Epithelial cell of proximal tubule (primary cell): ENCODE measurements at regions not wholly inside any gene's neighbourhood (a gene's known extent, or its start where the extent isn't known, plus 50 kb on each side); places are given as distances from the start of the nearest gene placed in this dataset.

Experiments
- DNase-seq: peaks from one replicate; pipeline ENCODE4 v3.0.0-alpha.2; 2011; ENCODE audit warnings: low read depth
- H3K4me3 ChIP-seq: 2 replicates; pipeline ENCODE4 v1.5.1; 2011; ENCODE audit warnings: low read depth, mild to moderate bottlenecking, low read length
- CTCF ChIP-seq: conservative IDR thresholded peaks from 2 replicates; pipeline ENCODE4 v1.5.1; 2012; ENCODE audit warnings: low read depth, mild to moderate bottlenecking, low read length

DNA sequence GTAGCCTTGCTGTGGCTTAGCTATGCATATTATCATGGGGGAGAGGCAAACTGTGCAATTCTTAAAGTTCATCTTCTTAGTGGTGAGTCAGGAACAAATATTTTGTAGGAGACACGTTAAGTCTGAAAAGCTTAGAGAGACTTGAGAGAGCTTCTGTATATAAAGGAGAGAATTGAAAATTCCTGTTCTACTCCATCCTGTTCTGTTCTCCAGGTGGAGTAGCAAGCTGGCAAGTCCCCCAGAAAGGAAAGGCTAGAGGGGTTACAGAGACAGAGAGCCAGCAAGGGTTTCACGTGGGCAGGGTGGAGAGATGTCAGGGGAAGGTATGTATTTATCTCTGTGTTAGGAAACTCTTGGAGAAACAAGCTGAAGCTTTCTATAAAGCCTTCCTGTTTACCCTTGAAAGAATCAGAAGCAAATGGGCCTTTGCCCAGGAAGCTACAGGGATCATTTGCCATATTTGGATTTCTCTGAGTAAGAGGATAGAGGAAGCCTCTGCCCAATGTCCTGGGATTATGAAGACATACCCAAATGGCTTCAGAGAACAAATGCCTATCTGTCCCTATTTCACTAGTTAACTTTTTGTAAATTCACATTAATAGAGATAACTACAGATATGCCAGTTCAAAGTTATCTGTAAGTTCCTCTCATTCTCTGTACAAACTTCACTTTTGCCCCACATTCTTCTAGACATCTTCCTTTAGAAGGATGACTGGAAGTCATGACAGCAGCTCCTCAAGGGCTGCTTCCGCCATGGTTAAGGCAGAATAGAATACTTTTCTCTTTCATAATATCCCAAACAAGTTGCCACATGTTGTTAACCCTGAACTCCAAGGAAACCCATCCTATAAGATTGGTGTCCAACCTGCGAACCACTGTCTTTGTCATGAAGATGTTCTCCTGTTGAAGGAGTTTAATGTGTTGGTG, 126.7 kb upstream of the NEDD9 start:
- no peak overlapping the region for H3K4me3 ChIP-seq
- no peak for DNase-seq
- TF ChIP-seq CTCF: no peak

DNA sequence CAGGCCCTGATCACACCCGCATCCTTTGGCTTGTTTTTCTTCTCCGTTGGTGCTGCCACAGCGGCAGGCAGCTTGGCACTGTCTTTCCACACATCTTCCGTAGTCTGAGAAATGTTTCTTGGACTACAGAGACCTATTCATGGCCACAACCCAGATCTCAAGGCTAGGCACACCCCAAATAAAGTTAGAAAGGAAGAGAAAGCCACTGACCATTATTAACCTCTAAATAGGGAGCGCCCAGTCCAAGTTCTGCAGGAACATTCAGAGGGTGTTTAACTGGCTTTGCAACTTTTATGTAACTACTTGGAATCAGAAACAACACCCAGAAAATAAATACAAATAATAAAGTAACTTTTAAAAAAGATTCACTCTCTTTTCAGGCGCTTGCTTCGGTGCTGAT, 124.8 kb upstream of the NEDD9 start:
- H3K4me3 ChIP-seq: no peak overlapping the region
- TF ChIP-seq CTCF: no peak
- no peak for DNase-seq

DNA sequence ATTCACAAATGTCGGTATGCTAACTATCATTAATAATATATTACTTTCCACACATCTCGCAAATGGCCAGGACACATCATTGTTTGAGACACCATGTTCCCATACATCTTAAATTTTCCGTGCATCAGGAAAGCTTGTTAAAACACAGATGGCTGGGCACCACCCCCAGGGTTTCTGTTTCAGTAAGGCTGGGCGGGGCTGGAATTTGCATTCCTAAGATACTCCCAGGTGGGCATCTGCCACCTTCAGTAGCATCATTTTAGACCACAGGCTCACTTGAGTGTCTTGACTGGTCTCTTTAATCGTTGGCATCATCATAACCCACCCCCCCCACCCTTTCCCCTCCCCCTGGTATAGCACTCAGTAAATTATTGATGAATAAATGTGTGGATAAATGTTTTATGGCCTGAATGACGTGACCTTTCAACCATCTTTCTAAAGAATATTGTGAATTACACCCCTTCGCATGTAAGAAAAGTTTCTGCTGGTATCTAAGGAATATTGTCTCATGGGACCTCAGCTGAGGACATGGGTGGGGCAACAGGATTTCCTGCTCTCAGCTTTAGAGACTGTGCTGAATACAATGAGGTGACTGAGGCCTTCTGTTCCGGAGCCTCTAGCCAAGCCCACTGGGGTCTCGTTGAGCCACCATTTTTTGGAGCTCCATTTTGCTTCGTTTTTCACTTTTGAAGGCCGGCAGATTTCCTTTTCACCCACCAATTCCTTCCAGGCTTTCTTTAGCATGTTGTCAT, 124.1 kb upstream of the NEDD9 start:
- H3K4me3 ChIP-seq: no peak overlapping the region
- no peak for DNase-seq
- no peak for TF ChIP-seq CTCF

DNA sequence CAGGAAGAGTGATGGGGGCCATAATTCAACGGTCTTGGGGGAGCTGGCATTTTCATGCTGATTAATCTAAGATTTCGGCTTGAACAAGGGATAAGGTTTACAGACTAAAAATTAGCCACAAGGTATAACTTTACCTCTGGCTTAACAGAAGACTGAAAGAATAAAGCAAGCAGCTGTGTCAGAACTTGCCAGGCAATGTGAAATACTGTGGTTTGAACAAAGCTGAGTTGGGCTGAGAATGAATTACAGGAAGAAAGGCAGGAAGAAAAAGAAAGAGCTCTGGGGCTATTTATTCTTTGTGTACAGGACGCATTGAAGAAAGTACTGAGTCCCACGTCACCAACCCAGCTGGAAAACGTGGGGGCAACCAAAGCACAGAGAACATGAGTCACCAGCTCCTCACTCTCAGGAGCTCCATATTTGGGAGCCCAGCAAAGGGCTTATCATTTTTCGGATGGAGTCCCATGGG, 121.5 kb upstream of the NEDD9 start:
- H3K4me3 ChIP-seq: no peak overlapping the region
- DNase-seq: no peak
- no peak for TF ChIP-seq CTCF

DNA sequence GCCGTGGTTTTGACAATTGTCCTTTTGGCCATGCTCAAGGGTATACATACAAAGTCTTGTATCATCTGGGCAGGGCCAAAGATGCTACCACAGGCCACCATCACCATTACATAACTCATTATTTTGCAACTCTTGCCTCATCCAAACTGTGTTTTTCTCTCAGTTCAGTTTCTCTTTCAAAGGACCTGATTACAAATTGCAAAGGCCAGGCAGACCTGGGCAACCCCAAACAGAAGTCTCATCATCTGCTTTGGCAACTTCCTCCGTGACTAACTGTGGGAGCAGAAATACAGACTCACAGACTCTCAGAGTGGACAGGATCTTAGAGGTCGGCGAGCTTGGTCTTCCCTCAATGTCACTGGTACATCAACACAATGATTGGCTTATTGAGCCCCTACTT, 117.8 kb upstream of the NEDD9 start:
- no peak for TF ChIP-seq CTCF
- DNase-seq: no peak
- no peak overlapping the region for H3K4me3 ChIP-seq

GRCh38 chr6:11349880-11350279, 117.4 kb upstream of the NEDD9 start:
- no peak for TF ChIP-seq CTCF
- DNase-seq: no peak
- no peak overlapping the region for H3K4me3 ChIP-seq

- no peak for TF ChIP-seq CTCF
- DNase-seq: peak; percentile 76
- no peak overlapping the region for H3K4me3 ChIP-seq
Observed at GRCh38 chr6:11346516-11346915, 114.0 kb upstream of the NEDD9 start.
